H9 (cell line): ENCODE measurements at regions not wholly inside any gene's neighbourhood (a gene's known extent, or its start where the extent isn't known, plus 50 kb on each side); places are given as distances from the start of the nearest gene placed in this dataset.

ENCODE experiments used
- DNase-seq: peaks from one replicate; pipeline ENCODE4 v3.0.0-alpha.2; 2017
- H2AFZ ChIP-seq: one replicate; pipeline ENCODE4 v1.6.1; 2013; ENCODE audit warnings: mild to moderate bottlenecking, low read length, control low read depth, moderate library complexity
- H2AK5ac ChIP-seq: 2 replicates; pipeline ENCODE4 v1.6.1; 2013; ENCODE audit warnings: low read length, control low read depth, mixed read lengths; ENCODE audit not compliant: insufficient read length
- H2BK120ac ChIP-seq: one replicate; pipeline ENCODE4 v1.6.1; 2013; ENCODE audit warnings: low read depth, mild to moderate bottlenecking, low read length, control low read depth, inconsistent platforms; ENCODE audit not compliant: poor library complexity, severe bottlenecking
- H2BK12ac ChIP-seq: 2 replicates; pipeline ENCODE4 v1.6.1; 2013; ENCODE audit warnings: low read length, control low read depth, mixed read lengths, low read depth; ENCODE audit not compliant: insufficient read length
- H2BK15ac ChIP-seq: 2 replicates; pipeline ENCODE4 v1.6.1; 2013; ENCODE audit warnings: low read depth, low read length, control low read depth
- H2BK20ac ChIP-seq: one replicate; pipeline ENCODE4 v1.6.1; 2013; ENCODE audit warnings: low read depth, mild to moderate bottlenecking, low read length, control low read depth, inconsistent platforms; ENCODE audit not compliant: poor library complexity, severe bottlenecking
- H2BK5ac ChIP-seq: 2 replicates; pipeline ENCODE4 v1.6.1; 2013; ENCODE audit warnings: low read length, control low read depth, mixed read lengths; ENCODE audit not compliant: insufficient read length
- H3K14ac ChIP-seq: 2 replicates; pipeline ENCODE4 v1.6.1; 2013; ENCODE audit warnings: low read length, control low read depth; ENCODE audit not compliant: insufficient read depth
- H3K18ac ChIP-seq: 2 replicates; pipeline ENCODE4 v1.6.1; 2013; ENCODE audit warnings: low read depth, mild to moderate bottlenecking, mixed read lengths, low read length, control low read depth; ENCODE audit not compliant: insufficient read length
- H3K23ac ChIP-seq: 2 replicates; pipeline ENCODE4 v1.6.1; 2013; ENCODE audit warnings: low read length, control low read depth, mixed read lengths, low read depth; ENCODE audit not compliant: insufficient read length
- H3K23me2 ChIP-seq: 2 replicates; pipeline ENCODE4 v1.6.1; 2013; ENCODE audit warnings: low read depth, mild to moderate bottlenecking, mixed read lengths, low read length, control low read depth; ENCODE audit not compliant: insufficient read length, poor library complexity, severe bottlenecking
- H3K27ac ChIP-seq: 2 replicates; pipeline ENCODE4 v1.5.1; 2013; ENCODE audit warnings: low read length, control low read depth, mixed read lengths, low read depth; ENCODE audit not compliant: insufficient read length
- H3K27me3 ChIP-seq: 2 replicates; pipeline ENCODE4 v1.6.1; 2013; ENCODE audit warnings: low read length, control low read depth, inconsistent platforms; ENCODE audit not compliant: insufficient read depth
- H3K4ac ChIP-seq: 2 replicates; pipeline ENCODE4 v1.6.1; 2013; ENCODE audit warnings: low read depth, mild to moderate bottlenecking, control low read depth, inconsistent platforms, low read length, moderate library complexity
- H3K4me1 ChIP-seq: 2 replicates; pipeline ENCODE4 v1.6.1; 2013; ENCODE audit warnings: low read length, control low read depth, inconsistent platforms; ENCODE audit not compliant: insufficient read depth
- H3K4me2 ChIP-seq: 2 replicates; pipeline ENCODE4 v1.6.1; 2013; ENCODE audit warnings: low read length, control low read depth, mixed read lengths; ENCODE audit not compliant: insufficient read length, insufficient read depth
- H3K56ac ChIP-seq: 2 replicates; pipeline ENCODE4 v1.6.1; 2013; ENCODE audit warnings: low read depth, mild to moderate bottlenecking, mixed read lengths, low read length, control low read depth; ENCODE audit not compliant: insufficient read length
- H3K79me1 ChIP-seq: 2 replicates; pipeline ENCODE4 v1.6.1; 2013; ENCODE audit warnings: low read depth, mild to moderate bottlenecking, moderate library complexity, low read length, control low read depth, inconsistent platforms; ENCODE audit not compliant: insufficient read depth, poor library complexity, severe bottlenecking
- H3K79me2 ChIP-seq: 2 replicates; pipeline ENCODE4 v1.6.1; 2013; ENCODE audit warnings: low read length, control low read depth, inconsistent platforms; ENCODE audit not compliant: insufficient read depth
- H3K9ac ChIP-seq: 2 replicates; pipeline ENCODE4 v1.6.1; 2013; ENCODE audit warnings: low read length, control low read depth, mixed read lengths; ENCODE audit not compliant: insufficient read length; ENCODE audit errors: extremely low read depth
- H3K9me3 ChIP-seq: one replicate; pipeline ENCODE4 v1.6.1; 2013; ENCODE audit warnings: low read depth, low read length, inconsistent platforms; ENCODE audit not compliant: control insufficient read depth
- H3T11ph ChIP-seq: one replicate; pipeline ENCODE4 v1.6.1; 2013; ENCODE audit warnings: mild to moderate bottlenecking, low read length, control low read depth, inconsistent platforms
- H4K20me1 ChIP-seq: one replicate; pipeline ENCODE4 v1.6.1; 2013; ENCODE audit not compliant: control insufficient read depth, insufficient read length, insufficient read depth
- H4K5ac ChIP-seq: 2 replicates; pipeline ENCODE4 v1.6.1; 2013; ENCODE audit warnings: low read depth, mild to moderate bottlenecking, mixed read lengths, low read length, control low read depth; ENCODE audit not compliant: insufficient read length
- H4K8ac ChIP-seq: replicated peaks from 2 replicates; pipeline ENCODE4 v1.6.1; 2013; ENCODE audit warnings: low read length, control low read depth, mixed read lengths, low read depth; ENCODE audit not compliant: insufficient read length
- H4K91ac ChIP-seq: 2 replicates; pipeline ENCODE4 v1.6.1; 2013; ENCODE audit warnings: low read depth, mild to moderate bottlenecking, moderate library complexity, mixed read lengths, low read length, control low read depth; ENCODE audit not compliant: insufficient read length
- H3K27ac Mint-ChIP-seq, 3 experiments: 2 replicates in 2 of 3; 3 replicates in 1 of 3; pipeline ENCODE4 v1.8.0; 2020 to 2021; ENCODE audit warnings: mixed read lengths in 3 of 3, mild to moderate bottlenecking in 1 of 3, moderate library complexity in 1 of 3
- H3K27me3 Mint-ChIP-seq: 2 replicates; pipeline ENCODE4 v1.8.0; 2021; ENCODE audit warnings: low read depth, mild to moderate bottlenecking, moderate library complexity, mixed read lengths
- H3K36me3 Mint-ChIP-seq, 3 experiments: 2 replicates in 2 of 3; 3 replicates in 1 of 3; pipeline ENCODE4 v1.8.0; 2020 to 2021; ENCODE audit warnings: low read depth in 3 of 3, mixed read lengths in 3 of 3; ENCODE audit not compliant: insufficient read depth in 1 of 3
- H3K4me1 Mint-ChIP-seq, 2 experiments: 2 replicates each; pipeline ENCODE4 v1.8.0; 2020; ENCODE audit warnings: mixed read lengths in 2 of 2
- H3K4me3 Mint-ChIP-seq, 2 experiments: 2 replicates in 1 of 2; 3 replicates in 1 of 2; pipeline ENCODE4 v1.8.0; 2020 to 2021; ENCODE audit warnings: mild to moderate bottlenecking in 2 of 2, mixed read lengths in 2 of 2, moderate library complexity in 1 of 2
- H3K9me3 Mint-ChIP-seq, 2 experiments: 2 replicates in 1 of 2; 3 replicates in 1 of 2; pipeline ENCODE4 v1.8.0; 2020; ENCODE audit warnings: mild to moderate bottlenecking in 2 of 2, mixed read lengths in 2 of 2, moderate library complexity in 1 of 2
- WGBS: extraction: QIAGEN DNeasy Blood & Tissue Kit; methylation state at CpG from one replicate; pipeline ENCODE4 v1.1.7; 2013; ENCODE audit warnings: missing lambda C conversion rate, low lambda C conversion rate, mixed read lengths; ENCODE audit not compliant: insufficient read length; ENCODE audit errors: extremely low coverage; 5-methylcytosine and 5-hydroxymethylcytosine counted together
- TF ChIP-seq, protein P1 (sequence below): fragments of 200-600 bp; sonication (generic); conservative IDR thresholded peaks from 3 replicates; pipeline ENCODE4 v1.8.0; 2021; ENCODE audit warnings: antibody characterized with exemption, mild to moderate bottlenecking

- no peaks in the 10 kb centered on the region for H3K79me1 ChIP-seq
- H3K27me3 ChIP-seq, result no peaks in the 10 kb centered on the region
- no peak overlapping the region for H2AFZ ChIP-seq
- no peak overlapping the region for H3K4me3 Mint-ChIP-seq
- H3K4me2 ChIP-seq, result no peak overlapping the region
- WGBS, result no CpG with 5 or more reads among the region's 1 CpG
- no peak overlapping the region for H3K18ac ChIP-seq
- no peaks in the 10 kb centered on the region; the same call in 1 of the 2 replicates for H3K27me3 Mint-ChIP-seq
- H3K23me2 ChIP-seq, result no peaks in the 10 kb centered on the region
- no peaks in the 10 kb centered on the region for H3K79me2 ChIP-seq
- H3T11ph ChIP-seq, result no peak overlapping the region
- H3K27ac ChIP-seq, result no peak overlapping the region
- no peak overlapping the region for H3K14ac ChIP-seq
- H2BK20ac ChIP-seq, result no peak overlapping the region
- H2BK5ac ChIP-seq, result no peak overlapping the region
- no peak overlapping the region for H4K91ac ChIP-seq
- H3K56ac ChIP-seq, result no peak overlapping the region
- no peak overlapping the region for H3K9ac ChIP-seq
- no peaks in the 10 kb centered on the region for H3K36me3 Mint-ChIP-seq
- no peak overlapping the region for H2BK15ac ChIP-seq
- no peak overlapping the region for H3K23ac ChIP-seq
- TF ChIP-seq, protein P1, sequence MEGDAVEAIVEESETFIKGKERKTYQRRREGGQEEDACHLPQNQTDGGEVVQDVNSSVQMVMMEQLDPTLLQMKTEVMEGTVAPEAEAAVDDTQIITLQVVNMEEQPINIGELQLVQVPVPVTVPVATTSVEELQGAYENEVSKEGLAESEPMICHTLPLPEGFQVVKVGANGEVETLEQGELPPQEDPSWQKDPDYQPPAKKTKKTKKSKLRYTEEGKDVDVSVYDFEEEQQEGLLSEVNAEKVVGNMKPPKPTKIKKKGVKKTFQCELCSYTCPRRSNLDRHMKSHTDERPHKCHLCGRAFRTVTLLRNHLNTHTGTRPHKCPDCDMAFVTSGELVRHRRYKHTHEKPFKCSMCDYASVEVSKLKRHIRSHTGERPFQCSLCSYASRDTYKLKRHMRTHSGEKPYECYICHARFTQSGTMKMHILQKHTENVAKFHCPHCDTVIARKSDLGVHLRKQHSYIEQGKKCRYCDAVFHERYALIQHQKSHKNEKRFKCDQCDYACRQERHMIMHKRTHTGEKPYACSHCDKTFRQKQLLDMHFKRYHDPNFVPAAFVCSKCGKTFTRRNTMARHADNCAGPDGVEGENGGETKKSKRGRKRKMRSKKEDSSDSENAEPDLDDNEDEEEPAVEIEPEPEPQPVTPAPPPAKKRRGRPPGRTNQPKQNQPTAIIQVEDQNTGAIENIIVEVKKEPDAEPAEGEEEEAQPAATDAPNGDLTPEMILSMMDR, result no peak
- H3K9me3 ChIP-seq, result no peaks in the 10 kb centered on the region
- H4K20me1 ChIP-seq, result no peaks in the 10 kb centered on the region
- no peak for DNase-seq
- H2BK12ac ChIP-seq, result no peak overlapping the region
- no peak overlapping the region for H3K4ac ChIP-seq
- H4K8ac ChIP-seq, result no peak overlapping the region
- peaks cover 17 to 28% of the 10 kb centered on the region in 2 experiments for H3K4me1 Mint-ChIP-seq
- H3K27ac Mint-ChIP-seq, result no peak overlapping the region
- H2AK5ac ChIP-seq, result no peak overlapping the region
- H2BK120ac ChIP-seq, result no peak overlapping the region
- H3K9me3 Mint-ChIP-seq, result no peaks in the 10 kb centered on the region
- H3K4me1 ChIP-seq, result peaks cover 4% of the 10 kb centered on the region
- H4K5ac ChIP-seq, result no peak overlapping the region
These were observed 58.3 kb downstream of the GJD2 start for GRCh38 chr15:34696506-34696905.
